Panc1 (cell line): ENCODE measurements at regions not wholly inside any gene's neighbourhood (a gene's known extent, or its start where the extent isn't known, plus 50 kb on each side); places are given as distances from the start of the nearest gene placed in this dataset.

Experiments
- CTCF ChIP-seq: fragments of 450-650 bp; IDR thresholded peaks from 2 replicates; pipeline ENCODE4 v1.5.1; 2017; ENCODE audit warnings: mild to moderate bottlenecking
- POLR2AphosphoS5 ChIP-seq: IDR thresholded peaks from 2 replicates; pipeline ENCODE4 v1.6.1; 2012; ENCODE audit warnings: mild to moderate bottlenecking, low read depth, low read length, moderate library complexity
- REST ChIP-seq, 2 experiments: IDR thresholded peaks; 2 replicates each; pipeline ENCODE4 v1.6.1; 2011 to 2012; ENCODE audit warnings: low read depth in 2 of 2, control low read depth in 1 of 2, low read length in 1 of 2, mild to moderate bottlenecking in 1 of 2, moderate library complexity in 1 of 2; ENCODE audit not compliant: insufficient read depth in 1 of 2
- SIN3A ChIP-seq: IDR thresholded peaks from 2 replicates; pipeline ENCODE4 v1.6.1; 2012; ENCODE audit warnings: low read depth, mild to moderate bottlenecking, low read length, moderate library complexity, borderline replicate concordance; ENCODE audit not compliant: insufficient read depth

- no peak for TF ChIP-seq SIN3A
- TF ChIP-seq CTCF = no peak
- TF ChIP-seq REST (IDR thresholded peaks at IDR 0.05; ENCODE audit: insufficient read depth in 1 of 2, low read depth in 2 of 2, low read length in 1 of 2) = no peak
- TF ChIP-seq POLR2AphosphoS5 = no peak
These were observed 261.7 kb downstream of the ANKRD50 start for GRCh38 chr4:124450851-124451250.
